ENCODE measurements at regions not wholly inside any gene's neighbourhood (a gene's known extent, or its start where the extent isn't known, plus 50 kb on each side); places are given as distances from the start of the nearest gene placed in this dataset.

GRCh38 chr5:33312571-33313549, 127.9 kb upstream of the TARS1 start:
- TF ChIP-seq, protein P1, sequence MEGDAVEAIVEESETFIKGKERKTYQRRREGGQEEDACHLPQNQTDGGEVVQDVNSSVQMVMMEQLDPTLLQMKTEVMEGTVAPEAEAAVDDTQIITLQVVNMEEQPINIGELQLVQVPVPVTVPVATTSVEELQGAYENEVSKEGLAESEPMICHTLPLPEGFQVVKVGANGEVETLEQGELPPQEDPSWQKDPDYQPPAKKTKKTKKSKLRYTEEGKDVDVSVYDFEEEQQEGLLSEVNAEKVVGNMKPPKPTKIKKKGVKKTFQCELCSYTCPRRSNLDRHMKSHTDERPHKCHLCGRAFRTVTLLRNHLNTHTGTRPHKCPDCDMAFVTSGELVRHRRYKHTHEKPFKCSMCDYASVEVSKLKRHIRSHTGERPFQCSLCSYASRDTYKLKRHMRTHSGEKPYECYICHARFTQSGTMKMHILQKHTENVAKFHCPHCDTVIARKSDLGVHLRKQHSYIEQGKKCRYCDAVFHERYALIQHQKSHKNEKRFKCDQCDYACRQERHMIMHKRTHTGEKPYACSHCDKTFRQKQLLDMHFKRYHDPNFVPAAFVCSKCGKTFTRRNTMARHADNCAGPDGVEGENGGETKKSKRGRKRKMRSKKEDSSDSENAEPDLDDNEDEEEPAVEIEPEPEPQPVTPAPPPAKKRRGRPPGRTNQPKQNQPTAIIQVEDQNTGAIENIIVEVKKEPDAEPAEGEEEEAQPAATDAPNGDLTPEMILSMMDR (optimal IDR thresholded peaks at IDR 0.05 in 1 of 3, IDR thresholded peaks at IDR 0.05 in 1 of 3, conservative IDR thresholded peaks at IDR 0.05 in 1 of 3; ENCODE audit: extremely low read depth in 1 of 3, insufficient read depth in 2 of 3, low read length in 3 of 3): no peak
- no peak for TF ChIP-seq EZH2 (IDR thresholded peaks at IDR 0.05; ENCODE audit: low read length)
